Transverse colon (tissue), 4 donors: ENCODE measurements at regions not wholly inside any gene's neighbourhood (a gene's known extent, or its start where the extent isn't known, plus 50 kb on each side); places are given as distances from the start of the nearest gene placed in this dataset.

Experiments used
- DNase-seq: peaks from one replicate; pipeline ENCODE4 v3.0.0-alpha.2; 2019
- H3K27ac ChIP-seq, 4 donors: fragments of 200-600 bp; sonication (generic); 2 replicates each; pipeline ENCODE4 v1.5.1; 2016 to 2018; ENCODE audit warnings: inconsistent platforms in 4 of 4
- H3K27me3 ChIP-seq: fragments of 200-600 bp; sonication (generic); 2 replicates; pipeline ENCODE4 v1.5.1; 2017; ENCODE audit warnings: inconsistent platforms
- H3K36me3 ChIP-seq, 4 donors: fragments of 200-600 bp; sonication (generic); 2 replicates each; pipeline ENCODE4 v1.5.1; 2017 to 2019; ENCODE audit warnings: inconsistent platforms in 4 of 4
- H3K4me1 ChIP-seq, 4 donors: fragments of 200-600 bp; sonication (generic); 2 replicates each; pipeline ENCODE4 v1.5.1; 2017 to 2020; ENCODE audit warnings: inconsistent platforms in 4 of 4
- H3K4me3 ChIP-seq, 4 donors: fragments of 200-600 bp; sonication (generic); 1 replicate in 1 of 4; 2 replicates in 3 of 4; pipeline versions ENCODE4 v1.5.1 to v1.6.1; 2017 to 2019; ENCODE audit warnings: inconsistent platforms in 4 of 4
- H3K9me3 ChIP-seq, 2 donors: fragments of 200-600 bp; sonication (generic); 2 replicates each; pipeline ENCODE4 v1.5.1; 2017 to 2019; ENCODE audit warnings: inconsistent platforms in 2 of 2
- CTCF ChIP-seq, 5 experiments: fragments of 200-600 bp in 3 of 5; fragments of 450-650 bp in 2 of 5; sonication (generic) in 3 of 5; IDR thresholded peaks; 1 replicate in 2 of 5; 2 replicates in 3 of 5; pipeline ENCODE4 v1.5.1; 2016 to 2017; ENCODE audit warnings: antibody characterized with exemption in 5 of 5, inconsistent platforms in 3 of 5, mild to moderate bottlenecking in 2 of 5, moderate library complexity in 1 of 5
- EP300 ChIP-seq: sonication (generic); formaldehyde crosslinking; IDR thresholded peaks from one replicate; pipeline ENCODE4 v1.6.1; 2017; ENCODE audit warnings: antibody characterized with exemption, low read depth
- POLR2A ChIP-seq: fragments of 450-650 bp; IDR thresholded peaks from one replicate; pipeline ENCODE4 v1.6.1; 2016; ENCODE audit warnings: antibody characterized with exemption, mild to moderate bottlenecking, moderate library complexity
- POLR2AphosphoS5 ChIP-seq, 3 donors: sonication (generic); formaldehyde crosslinking; IDR thresholded peaks; one replicate each; pipeline ENCODE4 v1.6.1; 2016; ENCODE audit warnings: antibody characterized with exemption in 3 of 3
- WGBS, 2 donors: methylation state at CpG; one replicate each; pipeline ENCODE4 v1.1.5; 2018; ENCODE audit warnings: low coverage in 1 of 2; 5-methylcytosine and 5-hydroxymethylcytosine counted together
- in situ Hi-C, 4 donors: fragments of 200-750 bp; cut with MboI; loops; one replicate each; pipeline versions ENCODE4 v1.15.0 to v1.15.1; 2017; ENCODE audit warnings: low sequenced_read_pairs in 3 of 4, low pct_ligation_motif_present in 1 of 4, low pct_unique_long_range_greater_than_20kb in 1 of 4
- intact Hi-C: fragments of 100-400 bp; cut with DNase I; formaldehyde crosslinking; loops from one replicate; pipeline ENCODE4 v1.15.1; 2023; ENCODE audit warnings: low total_unique reads

GRCh38 chr12:41709012-41709411 is 435.7 kb downstream of the GXYLT1 start:
- H3K36me3 ChIP-seq: no peaks in the 10 kb centered on the region
- H3K27me3 ChIP-seq: no peaks in the 10 kb centered on the region
- H3K9me3 ChIP-seq: no peaks in the 10 kb centered on the region
- no peak overlapping the region for H3K4me3 ChIP-seq
- no peak overlapping the region for H3K27ac ChIP-seq
- in situ Hi-C loops (loop anchor here in 1 of 4 donors (10.0 kb wide), 1 partner anchor 54 kb away; no protein-coding TSS in a partner anchor), intact Hi-C loops (no loop called here)
- no peak for DNase-seq
- no peaks in the 10 kb centered on the region for H3K4me1 ChIP-seq
- no peak for TF ChIP-seq POLR2A
- 54 to 78% methylated on average over 3 of the region's 3 CpGs for WGBS, 2 donors

GRCh38 chr12:41706376-41706775 is 438.3 kb downstream of the GXYLT1 start:
- TF ChIP-seq EP300 (no peak), POLR2A (no peak), POLR2AphosphoS5 (IDR thresholded peaks at IDR 0.05) (no peak), CTCF (IDR thresholded peaks at IDR 0.05) (no peak)
- H3K27ac ChIP-seq: no peak overlapping the region
- intact Hi-C loops: no loop called here

GRCh38 chr12:41701943-41702601 is 442.6 kb downstream of the GXYLT1 start:
- 67 to 73% methylated on average over 2 of the region's 2 CpGs for WGBS, 2 donors

More at GRCh38 chr12:41706376-41706775, 438.3 kb downstream of the GXYLT1 start:
- no peaks in the 10 kb centered on the region for H3K36me3 ChIP-seq
- no peaks in the 10 kb centered on the region for H3K4me1 ChIP-seq
- H3K27me3 ChIP-seq: no peaks in the 10 kb centered on the region
- in situ Hi-C loops: loop anchor here in 1 of 4 donors (10.0 kb wide), 1 partner anchor 52 kb away; no protein-coding TSS in a partner anchor
- no peaks in the 10 kb centered on the region for H3K9me3 ChIP-seq
- 53 to 64% methylated on average over 1 of the region's 1 CpG for WGBS, 2 donors
- H3K4me3 ChIP-seq: no peak overlapping the region
- no peak for DNase-seq

GRCh38 chr12:41700940-41701339 is 443.7 kb downstream of the GXYLT1 start:
- Histone ChIP-seq H3K27ac (no peak overlapping the region), H3K36me3 (no peaks in the 10 kb centered on the region), H3K4me3 (no peak overlapping the region), H3K27me3 (no peaks in the 10 kb centered on the region), H3K4me1 (no peaks in the 10 kb centered on the region), H3K9me3 (no peaks in the 10 kb centered on the region)
- intact Hi-C loops: no loop called here
- WGBS, 2 donors: 80 to 94% methylated on average over 3 to 4 of the region's 4 CpGs
- DNase-seq: no peak
- in situ Hi-C loops: loop anchor here in 1 of 4 donors (10.0 kb wide), 1 partner anchor 46 kb away; no protein-coding TSS in a partner anchor
- no peak for TF ChIP-seq POLR2AphosphoS5 (IDR thresholded peaks at IDR 0.05)

More at GRCh38 chr12:41701943-41702601, 442.6 kb downstream of the GXYLT1 start:
- intact Hi-C loops: no loop called here
- Histone ChIP-seq H3K36me3 (no peaks in the 10 kb centered on the region), H3K27ac (no peak overlapping the region), H3K9me3 (no peaks in the 10 kb centered on the region), H3K4me3 (no peak overlapping the region), H3K27me3 (no peaks in the 10 kb centered on the region), H3K4me1 (no peaks in the 10 kb centered on the region)
- in situ Hi-C loops: loop anchor here in 1 of 4 donors (10.0 kb wide), 1 partner anchor 47 kb away; no protein-coding TSS in a partner anchor
- TF ChIP-seq POLR2AphosphoS5 (IDR thresholded peaks at IDR 0.05): no peak
- no peak for TF ChIP-seq CTCF (IDR thresholded peaks at IDR 0.05)
- TF ChIP-seq POLR2A: no peak
- TF ChIP-seq EP300: no peak
- DNase-seq: no peak

GRCh38 chr12:41699658-41700057 is 445.0 kb downstream of the GXYLT1 start:
- no peak for DNase-seq
- in situ Hi-C loops (loop anchor here in 1 of 4 donors (10.0 kb wide), 1 partner anchor 45 kb away; no protein-coding TSS in a partner anchor), intact Hi-C loops (no loop called here)
- 79 to 94% methylated on average over 3 of the region's 3 CpGs for WGBS, 2 donors
- Histone ChIP-seq H3K4me3 (no peak overlapping the region), H3K36me3 (no peaks in the 10 kb centered on the region), H3K27ac (no peak overlapping the region), H3K4me1 (no peaks in the 10 kb centered on the region), H3K9me3 (no peaks in the 10 kb centered on the region), H3K27me3 (no peaks in the 10 kb centered on the region)
- TF ChIP-seq EP300 (no peak), CTCF (IDR thresholded peaks at IDR 0.05) (no peak), POLR2A (no peak), POLR2AphosphoS5 (IDR thresholded peaks at IDR 0.05) (no peak)
